ENCODE measurements at regions not wholly inside any gene's neighbourhood (a gene's known extent, or its start where the extent isn't known, plus 50 kb on each side); places are given as distances from the start of the nearest gene placed in this dataset.

- Histone ChIP-seq H3K79me2 (ENCODE audit: control insufficient read depth, insufficient read depth, low read length) (no peaks in the 10 kb centered on the region), H3K4me3 (replicated peaks in 1 of 3; ENCODE audit: insufficient read depth in 1 of 3, low read depth in 1 of 3, low read length in 3 of 3) (no peak overlapping the region), H3K4me2 (ENCODE audit: insufficient read depth, low read length) (no peak overlapping the region), H3K27me3 (ENCODE audit: control insufficient read depth in 2 of 2, insufficient read depth in 2 of 2, low read length in 2 of 2) (no peaks in the 10 kb centered on the region), H4K20me1 (replicated peaks; ENCODE audit: control insufficient read depth, extremely low read depth, insufficient read depth, low read length) (no peaks in the 10 kb centered on the region), H3K36me3 (ENCODE audit: control insufficient read depth in 2 of 2, extremely low read depth in 1 of 2, insufficient read depth in 2 of 2, low read length in 2 of 2) (no peaks in the 10 kb centered on the region), H3K9ac (replicated peaks; ENCODE audit: extremely low read depth, insufficient read depth, low read length) (no peak overlapping the region), H3K9me3 (replicated peaks; ENCODE audit: control insufficient read depth, insufficient read depth, low read length) (no peaks in the 10 kb centered on the region), H3K9me1 (replicated peaks; ENCODE audit: control insufficient read depth, extremely low read depth, insufficient read depth, low read length) (no peaks in the 10 kb centered on the region), H3K4me1 (ENCODE audit: control insufficient read depth, extremely low read depth, insufficient read depth, low read length) (no peaks in the 10 kb centered on the region), H2AFZ (ENCODE audit: low read depth, low read length) (no peak overlapping the region), H3K27ac (ENCODE audit: insufficient read depth, low read depth, low read length) (no peak overlapping the region)
- POLR2A ChIA-PET = no interaction called here
- TF ChIP-seq JUN (IDR thresholded peaks at IDR 0.05; ENCODE audit: borderline replicate concordance, insufficient read depth, insufficient read length, low read depth) (no peak), POLR2AphosphoS5 (IDR thresholded peaks at IDR 0.05; ENCODE audit: insufficient read depth, low read depth, low read length) (no peak), EZH2 (IDR thresholded peaks at IDR 0.05; ENCODE audit: borderline replicate concordance, low read depth, low read length, severe bottlenecking) (no peak), MAX (IDR thresholded peaks at IDR 0.05; ENCODE audit: insufficient read depth, insufficient read length) (no peak), FOS (IDR thresholded peaks at IDR 0.05; ENCODE audit: borderline replicate concordance, insufficient read depth, low read length) (no peak), MYC (IDR thresholded peaks at IDR 0.05; ENCODE audit: low read depth, low read length) (no peak), POLR2A (IDR thresholded peaks at IDR 0.05; ENCODE audit: low read depth, low read length) (no peak), GATA2 (IDR thresholded peaks at IDR 0.05; ENCODE audit: insufficient read depth, insufficient read length, low read depth, low read length) (no peak), CTCF (IDR thresholded peaks at IDR 0.05; ENCODE audit: extremely low read depth in 1 of 2, insufficient read depth in 1 of 2, low read depth in 1 of 2, low read length in 2 of 2) (no peak)
- DNase-seq (ENCODE audit: low read depth, low spot score) = no peak
- no TSS peak for BruUV-seq (replicated peaks)
- no peak for FAIRE-seq
- dilution Hi-C loops (cut with MboI; ENCODE audit: extremely low pct_ligation_motif_present, low sequenced_read_pairs) (no loop called here), intact Hi-C loops (cut with micrococcal nuclease) (no loop called here)
- CTCF ChIA-PET = interaction anchor here (1.1 to 1.9 kb wide), 2 partner anchors 10 to 149 kb away, joined by 3 to 4 read pairs; no protein-coding TSS in a partner anchor
These were observed 57.0 kb upstream of the TRABD2B start for GRCh38 chr1:48054232-48054631.

Data from endothelial cell of umbilical vein (primary cell).